MM.1S (cell line): ENCODE measurements at regions not wholly inside any gene's neighbourhood (a gene's known extent, or its start where the extent isn't known, plus 50 kb on each side); places are given as distances from the start of the nearest gene placed in this dataset.

ENCODE experiments used
- CTCF ChIP-seq: fragments of 300-600 bp; sonication (generic); IDR thresholded peaks from 2 replicates; pipeline ENCODE4 v1.5.1; 2016; ENCODE audit warnings: antibody characterized with exemption, low read length, mixed read lengths
- EZH2 ChIP-seq: fragments of 300-600 bp; sonication (generic); optimal IDR thresholded peaks from 2 replicates; pipeline ENCODE3; 2017; ENCODE audit warnings: low read depth, mild to moderate bottlenecking, antibody characterized with exemption, low read length, mixed read lengths

- TF ChIP-seq CTCF (no peak), EZH2 (no peak)
Measured at GRCh38 chr11:114832532-114833125, 154.3 kb downstream of the NXPE2 start.
